Kidney (tissue), 13 donors: ENCODE measurements at regions not wholly inside any gene's neighbourhood (a gene's known extent, or its start where the extent isn't known, plus 50 kb on each side); places are given as distances from the start of the nearest gene placed in this dataset.

Experiments
- DNase-seq, 5 donors: peaks; one replicate each; pipeline ENCODE4 v3.0.0-alpha.2; 2013 to 2020
- FAIRE-seq: peaks from 2 replicates; lab custom pipeline; 2012; peaks lifted over from hg19 to GRCh38; lab: Jason Lieb, UNC
- H3K27ac ChIP-seq, 2 donors: one replicate each; pipeline ENCODE4 v1.7.0; 2013; ENCODE audit warnings: low read depth in 2 of 2, low read length in 2 of 2, inconsistent platforms in 1 of 2
- H3K27me3 ChIP-seq: one replicate; pipeline ENCODE4 v1.7.1; 2013; ENCODE audit warnings: low read length, inconsistent platforms; ENCODE audit not compliant: control insufficient read depth, insufficient read depth
- H3K36me3 ChIP-seq, 3 donors: one replicate each; pipeline versions ENCODE4 v1.7.0 to v1.7.1; 2013; ENCODE audit warnings: low read length in 3 of 3, control low read depth in 1 of 3, inconsistent platforms in 1 of 3; ENCODE audit not compliant: insufficient read depth in 3 of 3, control insufficient read depth in 2 of 3
- H3K4me1 ChIP-seq, 3 donors: one replicate each; pipeline versions ENCODE4 v1.7.0 to v1.7.1; 2013; ENCODE audit warnings: low read length in 3 of 3, inconsistent platforms in 1 of 3, low read depth in 1 of 3; ENCODE audit not compliant: control insufficient read depth in 2 of 3, insufficient read depth in 2 of 3
- H3K4me3 ChIP-seq, 3 donors: one replicate each; pipeline versions ENCODE4 v1.7.0 to v1.8.1; 2013; ENCODE audit warnings: low read length in 3 of 3, control low read depth in 1 of 3, inconsistent platforms in 1 of 3
- H3K9ac ChIP-seq, 3 donors: one replicate each; pipeline versions ENCODE4 v1.7.0 to v1.7.1; 2013; ENCODE audit warnings: low read length in 3 of 3, control low read depth in 1 of 3, inconsistent platforms in 1 of 3
- H3K9me3 ChIP-seq, 3 donors: one replicate each; pipeline versions ENCODE4 v1.7.0 to v1.7.1; 2013; ENCODE audit warnings: low read length in 3 of 3, control low read depth in 1 of 3, inconsistent platforms in 1 of 3; ENCODE audit not compliant: control insufficient read depth in 2 of 3, insufficient read depth in 1 of 3
- CTCF ChIP-seq: IDR thresholded peaks from 3 replicates; pipeline ENCODE4 v1.5.1; 2012; ENCODE audit warnings: mild to moderate bottlenecking, moderate library complexity, borderline replicate concordance; ENCODE audit not compliant: insufficient read depth; ENCODE audit errors: extremely low read depth
- intact Hi-C: fragments of 100-400 bp; cut with DNase I; formaldehyde crosslinking; loops from one replicate; pipeline ENCODE4 v1.11.1; 2022
- donor health status: control.
- donor health status: control.
- donor health status: control.
- donor health status: control.
- donor health status: control.
- donor health status: DM: yes; HTN: yes; CAD: no.
- donor health status: Normal renal cell carcinoma (clear cell type).

GRCh38 chr2:207216457-207216856, 50.7 kb upstream of the KLF7 start:
- TF ChIP-seq CTCF = no peak
- no peak overlapping the region for H3K4me3 ChIP-seq
- H3K4me1 ChIP-seq = no peaks in the 10 kb centered on the region
- no peak overlapping the region for H3K9ac ChIP-seq
- intact Hi-C loops = no loop called here
- H3K27me3 ChIP-seq = no peaks in the 10 kb centered on the region
- DNase-seq (no peak), FAIRE-seq (no peak)
- H3K9me3 ChIP-seq = no peaks in the 10 kb centered on the region
- H3K27ac ChIP-seq = no peak overlapping the region
- no peaks in the 10 kb centered on the region for H3K36me3 ChIP-seq

- no peak overlapping the region for H3K4me3 ChIP-seq
- no peak for FAIRE-seq
- no peaks in the 10 kb centered on the region for H3K9me3 ChIP-seq
- no peaks in the 10 kb centered on the region for H3K4me1 ChIP-seq
- no peak overlapping the region for H3K27ac ChIP-seq
- H3K27me3 ChIP-seq = no peaks in the 10 kb centered on the region
- TF ChIP-seq CTCF = no peak
- no peak overlapping the region for H3K9ac ChIP-seq
- no peak for DNase-seq
- H3K36me3 ChIP-seq = no peaks in the 10 kb centered on the region
- intact Hi-C loops = no loop called here
Observed at GRCh38 chr2:207217442-207217841, 51.7 kb upstream of the KLF7 start.

GRCh38 chr2:207219081-207219630, 53.4 kb upstream of the KLF7 start:
- Histone ChIP-seq H3K4me1 (no peaks in the 10 kb centered on the region), H3K9ac (no peak overlapping the region), H3K36me3 (no peaks in the 10 kb centered on the region), H3K27ac (no peak overlapping the region), H3K4me3 (no peak overlapping the region), H3K9me3 (no peaks in the 10 kb centered on the region), H3K27me3 (no peaks in the 10 kb centered on the region)
- intact Hi-C loops = no loop called here
- DNase-seq (no peak), FAIRE-seq (no peak)
- TF ChIP-seq CTCF = no peak
